Amygdala (tissue), 56 donors: ENCODE measurements at regions not wholly inside any gene's neighbourhood (a gene's known extent, or its start where the extent isn't known, plus 50 kb on each side); places are given as distances from the start of the nearest gene placed in this dataset.
A peak's percentile ranks its signal among the peaks of the same experiment; 100 is the strongest.
"Not testable (repeated sequence)": the region's sequence is repeated elsewhere in the genome, so short reads cannot be mapped to it uniquely, and the experiment has no call there.

ENCODE experiments used
- DNase-seq, 56 donors: peaks; one replicate each; lab custom pipeline; 2025; lab: John Stamatoyannopoulos, UW

DNA sequence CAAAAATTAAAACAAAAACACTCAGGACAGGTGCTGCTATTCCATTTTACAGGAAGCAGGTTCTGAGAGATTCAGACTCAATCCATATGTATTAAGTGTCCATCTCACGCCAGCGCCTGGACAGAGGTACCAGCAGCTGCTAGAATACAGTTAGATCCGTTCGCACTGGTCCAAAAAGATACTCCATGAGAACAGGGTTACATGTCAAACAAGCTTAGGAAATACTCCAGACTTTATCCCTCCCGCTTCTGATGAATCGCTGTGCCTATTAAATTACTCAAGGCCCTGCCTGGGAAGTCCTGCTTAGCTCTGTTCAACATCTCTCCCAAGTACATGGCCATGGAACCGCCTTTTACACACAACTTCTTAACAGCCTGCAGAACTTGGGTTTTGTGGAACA is 50.2 kb upstream of the SLC35C1 start:
- no peak for DNase-seq

DNA sequence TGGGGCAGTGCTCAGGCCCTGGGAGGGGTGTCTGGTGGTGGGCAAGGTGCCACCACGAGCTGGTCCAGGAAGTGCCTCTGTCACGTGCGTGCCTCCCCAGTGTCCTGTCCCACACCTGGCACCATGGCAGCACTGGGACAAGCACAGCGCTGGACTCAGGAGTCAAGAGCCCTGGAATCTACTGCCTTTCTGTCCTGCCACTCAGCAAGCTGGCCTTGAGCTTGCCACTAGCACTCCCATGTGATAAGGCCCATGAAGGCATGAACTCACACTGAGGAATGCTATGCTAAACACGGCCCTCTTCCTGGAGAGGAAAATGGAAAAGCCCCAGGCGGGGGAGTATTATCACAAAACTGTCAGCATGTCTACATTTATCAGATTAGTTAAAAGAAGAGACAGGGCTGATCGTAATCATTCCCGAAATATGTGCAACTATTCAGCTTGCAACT is 50.7 kb upstream of the SLC35C1 start:
- DNase-seq, result no peak

DNA sequence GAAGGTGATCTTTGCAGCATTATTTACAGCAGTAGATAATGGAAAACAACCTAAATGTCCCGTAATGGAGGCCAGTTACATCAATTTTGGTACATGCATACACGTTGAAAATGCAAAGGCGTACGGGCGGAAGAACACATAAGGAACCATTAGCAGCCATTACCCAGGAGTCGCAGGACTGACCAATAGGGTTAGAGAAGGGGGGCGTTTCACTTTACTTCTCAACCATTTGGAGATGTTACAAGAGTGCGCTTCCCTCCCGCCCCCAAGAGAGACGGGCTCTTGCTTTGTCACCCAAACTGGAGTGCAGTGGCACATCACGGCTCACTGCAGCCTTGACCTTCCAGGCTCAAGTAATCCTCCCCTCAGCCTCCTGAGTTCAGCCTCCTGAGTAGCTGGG is 52.8 kb upstream of the SLC35C1 start:
- no peak for DNase-seq

DNA sequence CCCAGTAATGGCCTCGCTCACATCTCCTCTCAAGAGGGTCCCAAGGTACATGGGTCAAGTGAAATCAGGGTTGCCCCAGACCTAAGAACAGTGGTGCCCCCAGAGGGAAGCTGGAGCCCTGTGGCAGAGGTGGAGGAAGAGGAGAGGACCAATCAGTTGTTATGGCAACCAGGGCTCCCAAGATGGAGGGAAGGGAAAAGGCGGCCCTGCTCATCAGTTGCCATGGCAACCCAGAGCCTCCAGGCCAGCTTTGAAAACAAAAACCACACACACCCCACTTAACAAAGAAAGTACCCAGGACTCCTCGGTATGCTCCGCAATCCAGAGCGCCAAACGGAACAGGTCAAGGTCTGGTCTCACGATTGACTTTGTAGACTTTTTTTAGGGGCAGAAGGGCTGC is 53.5 kb upstream of the SLC35C1 start:
- peak in 28 of 56 donors; percentile 3 to 60 (median 18) for DNase-seq

DNA sequence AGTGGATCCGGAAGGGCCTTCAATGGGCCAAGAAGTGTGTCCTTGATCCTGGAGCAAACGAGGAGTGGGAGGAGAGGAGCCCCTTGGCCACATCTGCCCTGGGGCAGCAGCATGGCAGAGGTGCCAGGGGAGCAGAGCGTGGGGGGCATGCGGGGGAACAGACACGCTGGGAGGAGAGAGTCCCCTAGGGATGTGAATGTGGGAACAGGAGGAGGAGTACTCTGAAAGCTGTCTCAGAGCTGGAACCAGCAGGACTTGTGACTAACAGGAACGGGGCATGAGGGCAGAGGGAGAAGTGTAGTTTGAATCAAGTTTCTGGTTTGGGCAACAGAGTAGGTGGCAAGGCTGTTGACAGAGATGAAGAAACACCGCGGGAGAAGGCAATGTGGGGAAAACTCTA is 54.5 kb upstream of the SLC35C1 start:
- peak in 1 of 56 donors; percentile 37 for DNase-seq

DNA sequence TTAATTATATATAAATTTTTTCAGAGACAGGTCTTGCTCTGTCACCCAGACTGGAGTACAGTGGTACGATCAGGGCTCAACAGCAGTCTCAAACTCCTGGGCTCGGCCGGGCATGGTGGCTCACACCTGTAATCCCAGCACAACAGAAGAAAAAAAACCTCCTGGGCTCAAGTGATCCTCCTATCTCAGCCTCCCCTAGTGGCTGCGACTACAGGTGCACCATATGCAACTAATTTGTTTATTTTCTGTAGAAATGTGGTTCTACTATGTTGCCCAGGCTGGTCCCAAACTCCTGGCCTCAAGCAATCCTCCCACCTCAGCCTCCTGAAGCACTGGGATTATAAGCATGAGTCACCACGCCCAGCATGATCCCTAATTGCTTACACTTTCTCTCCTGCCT is 56.1 kb upstream of the SLC35C1 start:
- no peak for DNase-seq

DNA sequence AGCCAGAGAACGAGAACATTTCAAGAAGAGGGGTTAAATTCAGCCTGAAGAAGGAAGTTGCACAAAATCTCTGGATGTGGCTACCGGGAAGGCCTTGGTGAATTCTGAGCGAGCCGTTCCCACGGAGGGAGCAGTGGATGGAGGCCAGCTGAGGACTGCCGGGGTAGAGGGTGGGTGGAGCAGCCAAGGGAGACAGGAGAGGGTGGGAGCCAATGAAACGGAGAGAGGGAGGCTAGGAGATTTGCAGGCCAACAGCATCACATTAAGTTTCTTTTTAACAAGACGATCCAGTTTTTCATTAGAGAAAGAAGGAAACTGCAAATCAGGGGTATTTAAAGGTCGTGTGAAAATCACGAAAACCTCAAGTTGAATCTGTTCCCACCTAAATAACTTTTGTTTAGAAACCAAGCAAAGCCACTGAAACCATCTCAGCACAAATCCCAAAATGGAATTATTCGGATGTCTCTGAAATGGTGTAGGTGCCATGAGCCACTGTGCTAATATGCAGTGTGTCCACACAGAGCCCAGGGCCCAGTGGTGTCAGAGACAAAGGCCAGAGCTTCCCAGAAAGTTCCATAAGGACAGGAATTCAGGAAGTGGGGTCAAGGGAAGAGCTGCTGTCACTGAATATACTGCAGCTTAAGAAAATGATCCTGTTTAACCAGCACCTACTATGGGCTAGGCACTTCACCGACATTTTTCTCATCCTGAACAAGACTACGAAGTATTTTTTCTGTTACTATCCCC is 59.7 kb upstream of the SLC35C1 start:
- DNase-seq, result peak in 38 of 56 donors; percentile 7 to 72 (median 39)

DNA sequence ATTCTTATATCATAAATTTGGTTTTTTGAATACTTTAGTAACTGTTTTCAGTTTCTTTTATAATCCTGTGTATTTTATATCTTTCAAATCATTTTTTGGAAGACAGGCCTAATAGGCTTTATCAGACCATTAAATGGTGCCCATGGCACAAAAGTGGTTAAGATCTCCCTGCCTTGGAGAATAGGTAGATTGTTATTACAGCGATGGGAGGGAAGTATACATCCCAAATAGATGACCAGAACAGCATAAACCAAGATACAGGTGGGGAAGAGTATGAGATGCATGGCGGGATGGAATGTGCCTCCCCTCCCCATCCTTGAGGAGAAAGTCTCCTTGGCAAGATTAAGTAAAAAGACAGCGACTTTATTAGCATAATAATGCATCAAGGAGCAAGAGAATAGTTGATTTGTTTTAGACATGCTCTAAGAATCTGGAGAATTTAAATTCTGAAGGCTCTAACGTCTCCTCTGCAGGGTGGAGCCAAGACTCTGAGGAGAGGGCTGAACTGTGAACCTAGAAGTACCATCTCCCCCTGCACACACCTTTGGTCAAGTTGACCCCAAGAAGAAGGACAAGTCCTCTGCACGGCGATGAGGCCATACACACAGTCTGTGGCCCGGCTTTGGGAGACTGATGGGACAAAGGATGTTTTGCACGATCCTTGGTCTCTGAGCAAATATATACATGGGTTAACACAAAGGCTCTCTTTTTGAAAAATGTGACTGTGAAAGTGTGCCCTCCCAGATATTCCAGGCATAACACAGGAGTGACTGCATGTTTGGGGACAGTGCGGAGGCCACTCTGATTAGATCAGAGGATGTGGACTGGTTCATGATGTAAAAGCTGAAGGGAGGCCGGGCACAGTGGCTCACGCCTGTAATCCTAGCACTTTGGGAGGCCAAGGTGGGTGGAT is 61.1 kb upstream of the SLC35C1 start:
- no peak for DNase-seq

DNA sequence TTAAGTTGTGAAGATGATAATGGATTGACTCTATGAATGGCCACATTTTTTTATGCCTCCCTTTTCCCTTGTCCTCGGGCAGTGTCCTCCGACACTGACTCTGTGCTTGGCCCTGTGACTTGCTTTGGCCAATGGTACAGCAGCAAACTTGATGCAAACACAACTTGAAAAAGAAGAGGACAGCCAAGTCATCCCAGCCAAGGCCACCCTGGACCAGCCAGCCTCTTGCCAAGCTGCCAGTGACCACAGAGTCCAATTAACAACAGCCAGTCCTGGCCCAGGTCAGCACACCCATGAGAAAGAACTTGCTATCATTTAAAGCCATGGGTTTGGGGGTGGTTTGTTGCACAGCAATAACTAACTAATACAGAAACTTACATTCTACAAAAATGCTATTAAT is 63.4 kb upstream of the SLC35C1 start:
- DNase-seq, result peak in 4 of 56 donors; percentile 4 to 24 (median 8)

DNA sequence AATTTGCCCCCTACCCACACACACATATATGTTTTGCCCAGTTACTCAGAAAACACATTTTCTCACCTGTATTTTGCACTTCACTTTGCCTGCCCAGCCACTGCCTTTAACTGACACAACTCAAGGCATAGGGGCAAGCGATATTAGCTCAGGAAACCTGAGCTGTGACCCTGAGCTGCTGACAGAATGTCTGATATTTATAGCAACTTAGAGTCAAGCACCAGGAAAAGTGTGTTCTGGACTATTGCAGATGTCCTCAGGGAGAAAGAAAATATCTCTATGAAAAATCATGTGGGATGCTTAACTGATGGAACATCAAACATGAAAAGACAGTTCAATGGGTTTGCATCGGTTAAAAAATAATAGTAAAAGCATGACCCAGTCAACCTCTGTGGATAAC is 63.9 kb upstream of the SLC35C1 start:
- DNase-seq, result no peak

DNA sequence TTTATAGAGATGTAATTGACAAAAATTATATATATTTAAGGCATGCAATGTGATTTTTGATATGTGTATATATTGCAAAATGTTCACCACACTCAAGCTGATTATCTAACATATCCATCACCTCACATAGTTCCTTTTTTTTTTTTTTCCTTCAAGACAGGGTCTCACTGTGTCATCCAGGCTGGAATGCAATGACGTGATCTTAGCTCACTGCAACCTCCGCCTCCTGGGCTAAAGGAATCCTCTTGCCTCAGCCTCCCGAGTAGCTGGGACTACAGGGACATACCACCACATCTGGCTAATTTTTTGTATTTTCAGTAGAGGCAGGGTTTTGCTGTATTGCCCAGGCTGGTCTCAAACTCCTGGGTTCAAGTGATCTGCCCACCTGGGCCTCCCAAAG is 65.1 kb upstream of the SLC35C1 start:
- no peak for DNase-seq

DNA sequence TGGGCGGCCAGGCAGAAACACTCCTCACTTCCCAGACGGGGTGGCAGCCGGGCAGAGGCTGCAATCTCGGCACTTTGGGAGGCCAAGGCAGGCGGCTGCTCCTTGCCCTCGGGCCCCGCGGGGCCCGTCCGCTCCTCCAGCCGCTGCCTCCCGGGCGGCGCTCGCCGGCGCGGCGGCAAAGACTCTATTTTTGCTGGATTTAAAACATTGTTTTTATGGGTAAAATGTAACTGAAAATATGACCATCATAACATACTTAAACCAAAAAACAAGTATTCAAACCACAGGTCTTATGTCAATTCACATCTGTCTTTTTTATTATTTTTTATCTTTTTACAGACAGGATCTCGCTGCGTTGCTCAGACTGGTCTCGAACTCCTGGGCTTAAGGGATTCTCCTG is 65.9 kb upstream of the SLC35C1 start:
- DNase-seq, result not testable (repeated sequence)

DNA sequence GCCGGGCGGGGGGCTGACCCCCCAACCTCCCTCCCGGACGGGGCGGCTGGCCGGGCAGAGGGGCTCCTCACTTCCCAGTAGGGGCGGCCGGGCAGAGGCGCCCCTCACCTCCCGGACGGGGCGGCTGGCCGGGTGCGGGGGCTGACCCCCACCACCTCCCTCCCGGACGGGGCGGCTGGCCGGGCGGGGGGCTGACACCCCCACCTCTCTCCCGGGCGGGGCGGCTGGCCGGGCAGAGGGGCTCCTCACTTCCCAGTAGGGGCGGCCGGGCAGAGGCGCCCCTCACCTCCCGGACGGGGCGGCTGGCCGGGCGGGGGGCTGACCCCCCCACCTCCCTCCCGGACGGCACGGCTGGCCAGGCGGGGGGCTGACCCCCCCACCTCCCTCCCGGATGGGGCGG is 66.8 kb upstream of the SLC35C1 start:
- DNase-seq, result not testable (repeated sequence)

DNA sequence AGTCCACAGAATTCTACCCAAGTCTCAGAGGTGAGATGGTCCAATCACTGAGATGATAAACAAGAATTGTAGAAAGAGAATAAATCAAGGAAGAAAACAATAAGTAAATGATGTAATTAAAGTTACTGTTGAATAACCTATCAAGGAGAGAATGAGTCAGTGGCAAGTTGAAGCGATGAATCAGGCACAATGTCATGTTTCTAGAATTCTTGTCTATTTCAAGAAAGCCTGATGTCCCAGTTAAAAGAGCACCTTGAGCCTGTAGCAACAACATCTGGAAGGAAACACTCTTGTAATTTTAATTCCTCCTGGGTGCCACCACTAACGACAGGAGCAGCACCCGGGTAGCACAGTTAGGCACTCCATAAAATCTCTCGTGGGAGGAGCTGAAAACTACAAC is 67.9 kb upstream of the SLC35C1 start:
- no peak for DNase-seq

DNA sequence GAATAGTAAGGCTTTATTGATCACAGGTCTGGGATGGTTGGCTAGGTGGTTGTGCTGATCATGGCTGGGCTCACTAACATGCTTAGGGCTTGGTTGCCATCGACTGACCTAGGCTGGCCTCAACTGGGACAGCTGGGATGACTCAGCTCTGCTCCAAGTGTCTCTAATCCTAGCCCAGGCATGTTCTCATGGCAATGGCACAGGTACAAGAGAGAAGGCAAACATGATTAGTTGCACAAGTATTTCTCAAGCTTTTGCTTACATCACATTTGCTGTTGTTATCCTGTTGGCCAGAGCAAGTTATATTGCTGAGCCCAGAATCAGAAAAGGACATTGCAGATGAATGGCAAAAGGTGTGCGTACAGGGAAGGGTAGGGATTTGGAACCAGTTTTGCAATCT is 68.5 kb upstream of the SLC35C1 start:
- DNase-seq, result no peak

DNA sequence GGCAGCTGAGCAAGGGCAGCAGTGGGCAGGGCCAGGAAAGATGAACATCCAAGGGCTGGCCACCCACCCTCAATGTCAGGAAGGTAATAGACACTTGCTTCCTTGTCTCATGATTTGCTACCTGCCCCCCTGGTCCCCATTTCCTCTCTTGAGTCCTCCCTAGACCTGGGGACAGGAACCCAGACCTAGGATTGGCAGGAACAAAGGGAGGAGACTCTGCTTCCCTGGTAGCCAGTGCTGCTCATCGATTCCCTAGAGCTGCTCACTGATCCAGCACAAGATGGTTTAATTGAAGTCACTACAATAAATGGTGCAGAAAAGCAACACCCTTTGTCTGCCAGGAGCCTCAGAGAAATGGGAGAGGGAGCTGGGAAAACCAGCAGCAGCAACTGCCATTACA is 67.8 kb upstream of the CHST1 start:
- DNase-seq, result no peak

DNA sequence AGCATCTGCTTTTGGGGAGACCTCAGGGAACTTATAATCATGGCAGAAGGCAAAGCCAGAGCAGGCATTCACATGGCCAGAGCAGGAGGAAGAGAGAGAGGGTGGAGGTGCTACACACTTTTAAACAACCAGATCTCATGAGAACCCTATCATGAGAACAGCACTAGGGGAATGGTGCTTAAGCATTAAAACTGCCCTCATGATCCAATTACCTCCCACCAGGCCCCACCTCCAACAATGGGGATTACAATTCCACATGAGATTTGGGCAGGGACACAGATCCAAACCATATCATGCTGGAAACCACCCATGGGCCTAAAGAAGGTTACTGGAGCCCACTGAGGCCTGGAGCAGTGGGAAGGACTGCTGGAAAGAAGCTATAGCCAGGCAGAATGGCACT is 66.9 kb upstream of the CHST1 start:
- no peak for DNase-seq

DNA sequence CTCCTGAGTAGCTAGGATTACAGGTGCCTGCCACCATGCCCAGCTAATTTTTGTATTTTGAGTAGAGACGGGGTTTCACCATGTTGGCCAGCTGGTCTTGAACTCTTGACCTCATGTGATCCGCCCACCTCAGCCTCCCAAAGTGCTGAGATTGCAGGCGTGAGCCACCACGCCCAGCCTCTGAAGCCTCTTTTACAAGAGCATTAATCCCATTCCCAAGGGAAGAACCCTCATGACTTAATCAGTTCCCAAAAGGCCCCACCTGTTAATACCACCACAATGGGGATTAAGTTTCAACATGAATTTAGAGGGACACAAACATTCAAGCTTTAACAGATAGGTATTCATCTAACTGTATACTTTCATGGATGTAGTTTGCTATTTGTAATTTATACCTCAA is 65.7 kb upstream of the CHST1 start:
- not testable (repeated sequence) for DNase-seq

DNA sequence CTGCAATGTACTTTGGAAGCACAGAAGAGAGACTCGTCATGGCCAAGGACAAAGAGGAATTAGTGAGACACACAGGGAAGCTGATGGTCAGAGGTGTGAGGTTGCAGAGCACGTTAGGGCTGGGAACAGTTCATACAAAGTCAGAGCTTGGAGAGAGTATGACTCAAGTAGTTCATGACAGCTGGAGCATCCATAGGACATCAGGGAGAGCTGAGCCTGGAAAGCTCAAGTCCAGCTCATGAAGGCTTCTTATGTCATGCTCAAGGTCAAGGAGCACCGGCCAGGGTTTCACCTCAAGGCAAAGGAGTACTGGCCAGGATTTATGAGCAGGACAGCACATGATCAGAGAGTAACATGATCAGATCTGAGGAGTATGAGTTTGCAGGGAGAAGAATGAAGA is 64.6 kb upstream of the CHST1 start:
- no peak for DNase-seq

DNA sequence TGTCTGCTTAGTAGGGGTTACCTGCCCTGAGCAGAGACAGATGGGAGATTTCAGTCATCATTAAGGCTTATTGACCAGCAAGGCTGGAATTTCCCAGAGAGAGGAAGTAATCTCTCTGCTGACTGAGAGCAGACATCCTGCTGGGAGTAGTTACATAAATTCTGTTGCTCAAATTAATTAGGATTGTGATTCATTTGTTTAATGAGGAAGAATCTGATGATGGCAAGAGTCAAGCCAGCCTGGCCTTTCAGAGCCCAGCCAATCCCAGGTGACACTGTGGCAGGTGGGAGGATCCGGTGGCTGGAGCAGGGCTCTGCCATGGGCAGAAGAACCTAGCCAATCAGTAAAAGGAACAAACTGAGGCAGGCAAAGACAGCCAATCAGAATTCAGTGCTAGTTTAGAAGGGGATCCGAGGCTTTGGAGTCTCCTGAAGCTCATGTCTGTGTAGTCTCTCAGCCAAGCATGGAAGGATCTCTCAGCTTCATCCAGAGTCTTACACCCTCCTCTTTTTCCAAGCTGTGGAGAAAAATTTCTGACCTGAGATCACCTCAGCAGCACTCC is 61.2 kb upstream of the CHST1 start:
- DNase-seq, result peak in 1 of 56 donors; percentile 22

DNA sequence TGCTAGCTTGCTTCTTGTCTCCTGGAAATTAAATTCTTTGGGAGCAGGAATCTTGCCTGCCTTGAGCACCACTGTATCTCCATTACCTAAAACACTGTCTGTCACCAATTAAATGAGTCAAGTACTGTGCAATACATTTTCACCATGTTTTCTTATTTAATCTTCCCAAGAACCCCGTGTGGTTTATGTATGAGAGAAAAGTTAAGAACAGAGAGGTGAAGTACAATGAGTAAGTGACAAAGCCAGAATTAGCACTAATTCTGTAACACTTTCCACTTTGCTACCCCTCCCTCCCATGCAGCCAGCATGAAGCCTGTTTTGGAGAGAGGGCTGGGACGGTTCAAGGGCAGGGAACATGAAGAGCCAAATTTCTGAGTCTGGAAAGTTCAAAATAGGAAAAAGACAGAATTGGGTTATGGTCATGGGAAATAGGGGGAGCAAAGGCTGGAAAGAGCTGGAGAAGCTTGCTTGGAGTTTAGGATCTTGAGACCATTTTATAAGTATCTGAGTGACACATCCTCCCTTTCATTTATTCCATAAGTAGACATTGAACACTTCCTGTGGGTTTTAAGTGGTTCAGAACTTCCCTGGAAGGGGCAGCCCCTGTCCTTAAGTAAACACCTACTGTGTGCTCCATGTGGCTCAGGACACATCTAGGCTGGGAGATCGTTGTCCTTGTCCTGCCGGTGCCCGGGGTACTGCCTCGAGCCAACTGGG is 60.5 kb upstream of the CHST1 start:
- DNase-seq, result peak in 1 of 56 donors; percentile 13
